ENCODE measurements at regions not wholly inside any gene's neighbourhood (a gene's known extent, or its start where the extent isn't known, plus 50 kb on each side); places are given as distances from the start of the nearest gene placed in this dataset.

DNA sequence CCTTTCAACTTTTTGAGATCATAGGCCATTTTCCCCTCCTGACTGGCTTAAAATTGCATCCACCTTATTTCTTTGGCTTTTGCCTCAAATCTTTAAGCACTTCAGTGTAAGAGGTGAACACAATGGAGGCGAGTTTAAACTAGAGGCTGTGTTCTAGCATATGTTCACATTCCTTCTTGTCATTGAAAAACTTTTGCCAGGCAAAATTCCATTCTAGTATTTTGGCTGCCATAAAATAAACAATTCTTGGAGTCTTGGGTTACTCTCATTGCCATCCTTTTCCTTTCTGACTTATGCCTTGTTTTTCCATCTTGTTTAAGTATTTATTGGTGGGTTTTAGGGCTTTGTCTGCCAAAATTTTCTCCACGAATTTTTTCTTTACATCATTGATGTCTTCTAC, 137.3 kb upstream of the ANXA10 start:
- DNase-seq, result no peak
- H3K36me3 ChIP-seq (ENCODE audit: control insufficient read depth, insufficient read depth, low read length), result no peaks in the 10 kb centered on the region
- intact Hi-C loops (cut with micrococcal nuclease; ENCODE audit: unreplicated experiment), result no loop called here
- H3K27ac Mint-ChIP-seq (ENCODE audit: unreplicated experiment), result no peak overlapping the region
- H3K27me3 ChIP-seq (replicated peaks; ENCODE audit: control insufficient read depth, insufficient read depth, low read length), result no peaks in the 10 kb centered on the region
- H3K4me1 ChIP-seq, result no peaks in the 10 kb centered on the region
- TF ChIP-seq, protein P1, sequence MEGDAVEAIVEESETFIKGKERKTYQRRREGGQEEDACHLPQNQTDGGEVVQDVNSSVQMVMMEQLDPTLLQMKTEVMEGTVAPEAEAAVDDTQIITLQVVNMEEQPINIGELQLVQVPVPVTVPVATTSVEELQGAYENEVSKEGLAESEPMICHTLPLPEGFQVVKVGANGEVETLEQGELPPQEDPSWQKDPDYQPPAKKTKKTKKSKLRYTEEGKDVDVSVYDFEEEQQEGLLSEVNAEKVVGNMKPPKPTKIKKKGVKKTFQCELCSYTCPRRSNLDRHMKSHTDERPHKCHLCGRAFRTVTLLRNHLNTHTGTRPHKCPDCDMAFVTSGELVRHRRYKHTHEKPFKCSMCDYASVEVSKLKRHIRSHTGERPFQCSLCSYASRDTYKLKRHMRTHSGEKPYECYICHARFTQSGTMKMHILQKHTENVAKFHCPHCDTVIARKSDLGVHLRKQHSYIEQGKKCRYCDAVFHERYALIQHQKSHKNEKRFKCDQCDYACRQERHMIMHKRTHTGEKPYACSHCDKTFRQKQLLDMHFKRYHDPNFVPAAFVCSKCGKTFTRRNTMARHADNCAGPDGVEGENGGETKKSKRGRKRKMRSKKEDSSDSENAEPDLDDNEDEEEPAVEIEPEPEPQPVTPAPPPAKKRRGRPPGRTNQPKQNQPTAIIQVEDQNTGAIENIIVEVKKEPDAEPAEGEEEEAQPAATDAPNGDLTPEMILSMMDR (IDR thresholded peaks at IDR 0.05; ENCODE audit: insufficient read depth in 1 of 2, low read depth in 1 of 2, low read length in 1 of 2, severe bottlenecking in 1 of 2, unreplicated experiment in 1 of 2), result no peak
- H3K4me1 Mint-ChIP-seq (ENCODE audit: low read depth, unreplicated experiment), result no peaks in the 10 kb centered on the region
- ChIA-PET POLR2A (no interaction called here), CTCF (no interaction called here)
- no TSS peak for BruUV-seq (replicated peaks)
- no peaks in the 10 kb centered on the region for H3K36me3 Mint-ChIP-seq (ENCODE audit: insufficient read depth, unreplicated experiment)
- no peak overlapping the region for H3K4me3 ChIP-seq (ENCODE audit: low read depth, low read length)
- H3K4me3 Mint-ChIP-seq (ENCODE audit: unreplicated experiment), result no peak overlapping the region
- H3K9me3 ChIP-seq, result no peaks in the 10 kb centered on the region
- H3K27me3 Mint-ChIP-seq (ENCODE audit: insufficient read depth, unreplicated experiment), result no peaks in the 10 kb centered on the region
- peaks cover 48% of the 10 kb centered on the region for H3K9me3 Mint-ChIP-seq (ENCODE audit: unreplicated experiment)

DNA sequence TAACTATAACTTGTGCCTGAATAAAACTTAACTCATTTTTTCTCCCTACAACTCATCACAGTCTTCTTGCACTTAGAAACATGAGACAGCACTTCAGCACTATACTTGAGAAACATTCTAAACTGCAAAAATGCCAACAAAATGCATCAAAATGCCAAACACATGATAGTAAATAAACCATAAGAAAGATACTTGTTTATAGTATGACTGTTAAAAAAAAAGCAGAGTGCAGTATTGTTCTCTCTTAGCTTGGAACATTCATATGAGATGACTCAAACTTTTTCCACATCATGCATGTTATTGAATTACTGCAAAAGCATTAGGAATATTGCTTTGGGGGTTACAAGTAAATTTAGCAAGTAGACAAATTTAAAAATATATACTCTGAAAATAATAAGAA, 135.7 kb upstream of the ANXA10 start:
- no peaks in the 10 kb centered on the region for H3K9me3 ChIP-seq
- no peak overlapping the region for H3K4me3 Mint-ChIP-seq (ENCODE audit: unreplicated experiment)
- no peak overlapping the region for H3K27ac Mint-ChIP-seq (ENCODE audit: unreplicated experiment)
- H3K36me3 ChIP-seq (ENCODE audit: control insufficient read depth, insufficient read depth, low read length), result no peaks in the 10 kb centered on the region
- TF ChIP-seq, protein P1 (IDR thresholded peaks at IDR 0.05; ENCODE audit: insufficient read depth in 1 of 2, low read depth in 1 of 2, low read length in 1 of 2, severe bottlenecking in 1 of 2, unreplicated experiment in 1 of 2), result no peak
- no TSS peak for BruUV-seq (replicated peaks)
- no peaks in the 10 kb centered on the region for H3K27me3 ChIP-seq (replicated peaks; ENCODE audit: control insufficient read depth, insufficient read depth, low read length)
- ChIA-PET POLR2A (no interaction called here), CTCF (no interaction called here)
- H3K36me3 Mint-ChIP-seq (ENCODE audit: insufficient read depth, unreplicated experiment), result no peaks in the 10 kb centered on the region
- H3K4me3 ChIP-seq (ENCODE audit: low read depth, low read length), result no peak overlapping the region
- peaks cover 33% of the 10 kb centered on the region for H3K9me3 Mint-ChIP-seq (ENCODE audit: unreplicated experiment)
- H3K4me1 ChIP-seq, result no peaks in the 10 kb centered on the region
- no peaks in the 10 kb centered on the region for H3K4me1 Mint-ChIP-seq (ENCODE audit: low read depth, unreplicated experiment)
- DNase-seq, result no peak
- no peaks in the 10 kb centered on the region for H3K27me3 Mint-ChIP-seq (ENCODE audit: insufficient read depth, unreplicated experiment)
- intact Hi-C loops (cut with micrococcal nuclease; ENCODE audit: unreplicated experiment), result no loop called here

DNA sequence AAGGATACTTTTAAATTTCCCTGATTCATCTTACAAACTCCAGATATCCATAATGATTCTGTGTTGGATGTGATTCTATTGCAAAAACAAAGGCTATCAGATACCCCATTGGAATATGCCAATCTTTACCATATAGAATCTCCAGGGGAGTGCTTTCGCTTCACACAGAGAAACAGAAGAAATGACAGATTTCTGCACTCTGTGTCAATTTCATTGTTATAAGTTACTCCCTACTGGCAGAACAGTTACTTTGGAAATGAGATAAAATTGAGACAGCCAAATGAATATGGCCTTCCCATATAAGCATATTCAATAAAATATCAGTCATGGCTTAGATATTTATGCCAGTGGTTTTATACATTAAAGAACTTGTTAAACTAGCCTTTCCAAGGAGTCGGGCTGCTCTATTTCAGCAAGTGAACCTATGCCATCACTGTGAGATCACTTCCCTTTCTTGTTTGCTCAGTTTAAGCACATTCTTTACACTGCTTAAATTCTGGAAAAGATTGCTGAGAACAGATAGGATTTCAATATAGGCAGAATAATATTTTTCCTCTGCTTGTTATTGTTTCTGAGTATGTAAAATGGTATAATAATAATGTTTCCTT, 127.5 kb upstream of the ANXA10 start:
- H3K4me3 Mint-ChIP-seq (ENCODE audit: unreplicated experiment), result no peak overlapping the region
- TF ChIP-seq, protein P1 (IDR thresholded peaks at IDR 0.05; ENCODE audit: insufficient read depth in 1 of 2, low read depth in 1 of 2, low read length in 1 of 2, severe bottlenecking in 1 of 2, unreplicated experiment in 1 of 2), result no peak
- CTCF ChIA-PET, result no interaction called here
- no peaks in the 10 kb centered on the region for H3K36me3 ChIP-seq (ENCODE audit: control insufficient read depth, insufficient read depth, low read length)
- no peaks in the 10 kb centered on the region for H3K27me3 ChIP-seq (replicated peaks; ENCODE audit: control insufficient read depth, insufficient read depth, low read length)
- no peak overlapping the region for H3K27ac Mint-ChIP-seq (ENCODE audit: unreplicated experiment)
- H3K4me1 ChIP-seq, result no peaks in the 10 kb centered on the region
- BruUV-seq (replicated peaks), result no TSS peak
- H3K27me3 Mint-ChIP-seq (ENCODE audit: insufficient read depth, unreplicated experiment), result no peaks in the 10 kb centered on the region
- POLR2A ChIA-PET, result no interaction called here
- no peak overlapping the region for H3K4me3 ChIP-seq (ENCODE audit: low read depth, low read length)
- intact Hi-C loops (cut with micrococcal nuclease; ENCODE audit: unreplicated experiment), result no loop called here
- no peaks in the 10 kb centered on the region for H3K4me1 Mint-ChIP-seq (ENCODE audit: low read depth, unreplicated experiment)
- peaks cover 6% of the 10 kb centered on the region for H3K9me3 Mint-ChIP-seq (ENCODE audit: unreplicated experiment)
- no peaks in the 10 kb centered on the region for H3K9me3 ChIP-seq
- H3K36me3 Mint-ChIP-seq (ENCODE audit: insufficient read depth, unreplicated experiment), result no peaks in the 10 kb centered on the region
- no peak for DNase-seq

All from Caco-2 (cell line).